Ovary (tissue), 7 donors: ENCODE measurements at regions not wholly inside any gene's neighbourhood (a gene's known extent, or its start where the extent isn't known, plus 50 kb on each side); places are given as distances from the start of the nearest gene placed in this dataset.

Experiments
- DNase-seq, 5 donors: peaks; one replicate each; pipeline ENCODE4 v3.0.0-alpha.2; 2019 to 2020
- H3K27ac ChIP-seq, 2 donors: fragments of 200-600 bp; one replicate each; pipeline versions ENCODE4 v1.5.1 to v1.8.0; 2019 to 2022
- H3K27me3 ChIP-seq: fragments of 200-600 bp; one replicate; pipeline ENCODE4 v1.8.0; 2022
- H3K36me3 ChIP-seq: fragments of 200-600 bp; sonication (generic); one replicate; pipeline ENCODE4 v1.5.1; 2019
- H3K4me1 ChIP-seq: one replicate; pipeline ENCODE4 v1.8.1; 2013; ENCODE audit warnings: mild to moderate bottlenecking, moderate library complexity; ENCODE audit not compliant: insufficient read depth
- H3K4me3 ChIP-seq: fragments of 200-600 bp; sonication (generic); one replicate; pipeline ENCODE4 v1.5.1; 2017
- H3K9me3 ChIP-seq, 2 donors: fragments of 200-600 bp in 1 of 2; sonication (generic) in 1 of 2; one replicate each; pipeline versions ENCODE4 v1.5.1 to v1.8.1; 2013 to 2019; ENCODE audit warnings: mild to moderate bottlenecking in 1 of 2, moderate library complexity in 1 of 2
- CTCF ChIP-seq, 3 donors: fragments of 450-650 bp in 2 of 3; fragments of 200-600 bp in 1 of 3; IDR thresholded peaks; one replicate each; pipeline versions ENCODE4 v1.5.1 to v1.8.0; 2016 to 2022; ENCODE audit warnings: antibody characterized with exemption in 3 of 3, mild to moderate bottlenecking in 1 of 3
- EP300 ChIP-seq: sonication (generic); formaldehyde crosslinking; IDR thresholded peaks from one replicate; pipeline ENCODE4 v1.6.1; 2017; ENCODE audit warnings: antibody characterized with exemption
- POLR2A ChIP-seq: fragments of 450-650 bp; IDR thresholded peaks from one replicate; pipeline ENCODE4 v1.6.1; 2017; ENCODE audit warnings: antibody characterized with exemption, mild to moderate bottlenecking, moderate library complexity
- WGBS, 3 donors: extraction: QIAGEN DNeasy Blood & Tissue Kit in 1 of 3; methylation state at CpG; one replicate each; pipeline versions ENCODE4 v1.1.5 to v1.1.7; 2013 to 2017; 5-methylcytosine and 5-hydroxymethylcytosine counted together
- intact Hi-C, 4 donors: fragments of 100-400 bp; cut with DNase I; formaldehyde crosslinking; loops; one replicate each; pipeline versions ENCODE4 v1.11.0 to v1.15.1; 2022 to 2023
- donor health status: DM: no; HTN: no; CAD: no; lungs with moderate emphysema.
- donor health status: DM: no; HTN: no; CAD: no.
- donor health status: Bipolar disorder and iron deficiency.
- donor health status: DM: no; HTN: no; CAD: no.
- donor health status: DM: yes; HTN: yes; CAD: no.

- Histone ChIP-seq H3K4me1 (no peaks in the 10 kb centered on the region), H3K27me3 (no peaks in the 10 kb centered on the region), H3K9me3 (no peaks in the 10 kb centered on the region), H3K27ac (no peak overlapping the region), H3K36me3 (no peaks in the 10 kb centered on the region), H3K4me3 (no peak overlapping the region)
- no peak for DNase-seq
- no peak for TF ChIP-seq CTCF (IDR thresholded peaks at IDR 0.05)
- TF ChIP-seq EP300 = no peak
- TF ChIP-seq POLR2A = no peak
- intact Hi-C loops = no loop called here
- 31 to 44% (median 44%) methylated on average over 2 of the region's 2 CpGs for WGBS, 3 donors
Measured at GRCh38 chr4:117550085-117550484, 464.7 kb upstream of the TRAM1L1 start.

- H3K9me3 ChIP-seq = no peaks in the 10 kb centered on the region
- WGBS, 3 donors = 34 to 65% (median 48%) methylated on average over 1 of the region's 1 CpG
- intact Hi-C loops = no loop called here
Measured at GRCh38 chr4:117560329-117560728, 474.0 kb upstream of the NDST3 start.

GRCh38 chr4:117574085-117574484 lies 460.2 kb upstream of the NDST3 start:
- Histone ChIP-seq H3K36me3 (no peaks in the 10 kb centered on the region), H3K4me3 (no peak overlapping the region), H3K27me3 (no peaks in the 10 kb centered on the region), H3K4me1 (no peaks in the 10 kb centered on the region), H3K9me3 (no peaks in the 10 kb centered on the region), H3K27ac (no peak overlapping the region)
- intact Hi-C loops = no loop called here
- DNase-seq = no peak
- 86 to 93% (median 92%) methylated on average over 2 of the region's 2 CpGs for WGBS, 3 donors
- TF ChIP-seq POLR2A (no peak), EP300 (no peak), CTCF (IDR thresholded peaks at IDR 0.05) (no peak)

More at GRCh38 chr4:117560329-117560728, 474.0 kb upstream of the NDST3 start:
- Histone ChIP-seq H3K4me1 (no peaks in the 10 kb centered on the region), H3K4me3 (no peak overlapping the region), H3K36me3 (no peaks in the 10 kb centered on the region), H3K27me3 (no peaks in the 10 kb centered on the region), H3K27ac (no peak overlapping the region)
- TF ChIP-seq EP300 = no peak
- TF ChIP-seq POLR2A = no peak
- TF ChIP-seq CTCF (IDR thresholded peaks at IDR 0.05) = no peak
- no peak for DNase-seq

- Histone ChIP-seq H3K27me3 (no peaks in the 10 kb centered on the region), H3K4me3 (no peak overlapping the region), H3K9me3 (no peaks in the 10 kb centered on the region), H3K27ac (no peak overlapping the region), H3K36me3 (no peaks in the 10 kb centered on the region), H3K4me1 (no peaks in the 10 kb centered on the region)
- WGBS, 3 donors = 93 to 95% (median 94%) methylated on average over 23 to 24 of the region's 24 CpGs
- intact Hi-C loops = no loop called here
- DNase-seq = no peak
- TF ChIP-seq POLR2A (no peak), EP300 (no peak), CTCF (IDR thresholded peaks at IDR 0.05) (no peak)
Measured at GRCh38 chr4:117575850-117576249, 458.4 kb upstream of the NDST3 start.
